Lower leg skin (tissue), 3 donors: ENCODE measurements at regions not wholly inside any gene's neighbourhood (a gene's known extent, or its start where the extent isn't known, plus 50 kb on each side); places are given as distances from the start of the nearest gene placed in this dataset.

ENCODE experiments used
- CTCF ChIP-seq, 3 donors: fragments of 450-650 bp; IDR thresholded peaks; one replicate each; pipeline ENCODE4 v1.5.1; 2016; ENCODE audit warnings: antibody characterized with exemption in 3 of 3, mild to moderate bottlenecking in 3 of 3, moderate library complexity in 2 of 3
- POLR2A ChIP-seq, 2 donors: fragments of 450-650 bp; IDR thresholded peaks; one replicate each; pipeline ENCODE4 v1.6.1; 2016 to 2017; ENCODE audit warnings: antibody characterized with exemption in 2 of 2, mild to moderate bottlenecking in 1 of 2, moderate library complexity in 1 of 2

- no peak for TF ChIP-seq CTCF (IDR thresholded peaks at IDR 0.05)
- TF ChIP-seq POLR2A (IDR thresholded peaks at IDR 0.05): no peak
Measured at GRCh38 chr7:94146408-94146807, 142.3 kb upstream of the BET1 start.
